SK-N-SH (cell line): ENCODE measurements at regions not wholly inside any gene's neighbourhood (a gene's known extent, or its start where the extent isn't known, plus 50 kb on each side); places are given as distances from the start of the nearest gene placed in this dataset.

ENCODE experiments used
- CTCF ChIP-seq: fragments of 200-600 bp; sonication (generic); IDR thresholded peaks from 2 replicates; pipeline ENCODE4 v1.6.1; 2017; ENCODE audit warnings: antibody characterized with exemption, mild to moderate bottlenecking, moderate library complexity
- EP300 ChIP-seq, 2 experiments: IDR thresholded peaks; 2 replicates each; pipeline versions ENCODE4 v1.4.0 to v1.6.1; 2012; ENCODE audit warnings: borderline replicate concordance in 1 of 2, low read depth in 1 of 2, low read length in 1 of 2
- EZH2phosphoT487 ChIP-seq: fragments of 200-600 bp; sonication (generic); IDR thresholded peaks from 2 replicates; pipeline ENCODE4 v1.6.1; 2017; ENCODE audit warnings: low read depth, mixed run types, mild to moderate bottlenecking, antibody characterized with exemption, moderate library complexity, borderline replicate concordance
- FOXM1 ChIP-seq: IDR thresholded peaks from 2 replicates; pipeline ENCODE4 v1.4.0; 2012; ENCODE audit warnings: low read depth, mild to moderate bottlenecking
- GABPA ChIP-seq: IDR thresholded peaks from 2 replicates; pipeline ENCODE4 v1.4.0; 2012; ENCODE audit warnings: low read depth, mild to moderate bottlenecking
- MAX ChIP-seq: IDR thresholded peaks from 2 replicates; pipeline ENCODE4 v1.4.0; 2012; ENCODE audit warnings: low read depth
- NRF1 ChIP-seq: IDR thresholded peaks from 2 replicates; pipeline ENCODE4 v1.6.1; 2012; ENCODE audit warnings: low read depth, mild to moderate bottlenecking, low read length
- RFX5 ChIP-seq: IDR thresholded peaks from 2 replicates; pipeline ENCODE4 v1.6.1; 2012; ENCODE audit warnings: mild to moderate bottlenecking, improper control_type of control experiment, low read length
- SIN3A ChIP-seq: IDR thresholded peaks from 2 replicates; pipeline ENCODE4 v1.6.1; 2012; ENCODE audit warnings: low read depth, mild to moderate bottlenecking, low read length, moderate library complexity, borderline replicate concordance
- ZBTB33 ChIP-seq: IDR thresholded peaks from 2 replicates; pipeline ENCODE4 v1.4.0; 2012; ENCODE audit warnings: low read depth, borderline replicate concordance
- TF ChIP-seq, protein P1 (sequence below): fragments of 150-350 bp; IDR thresholded peaks from 2 replicates; pipeline ENCODE4 v1.6.1; 2017; ENCODE audit warnings: antibody characterized with exemption, low read length, low read depth, borderline replicate concordance
- TF ChIP-seq, protein P2 (sequence below): IDR thresholded peaks from 2 replicates; pipeline ENCODE4 v1.6.1; 2012; ENCODE audit warnings: mild to moderate bottlenecking, low read depth, low read length, moderate library complexity

- TF ChIP-seq SIN3A (no peak), CTCF (no peak), RFX5 (no peak), NRF1 (no peak), GABPA (no peak), EZH2phosphoT487 (no peak), FOXM1 (no peak), EP300 (IDR thresholded peaks at IDR 0.05; ENCODE audit: borderline replicate concordance in 1 of 2, low read depth in 1 of 2, low read length in 1 of 2) (no peak), ZBTB33 (no peak), MAX (no peak)
- TF ChIP-seq, protein P1, sequence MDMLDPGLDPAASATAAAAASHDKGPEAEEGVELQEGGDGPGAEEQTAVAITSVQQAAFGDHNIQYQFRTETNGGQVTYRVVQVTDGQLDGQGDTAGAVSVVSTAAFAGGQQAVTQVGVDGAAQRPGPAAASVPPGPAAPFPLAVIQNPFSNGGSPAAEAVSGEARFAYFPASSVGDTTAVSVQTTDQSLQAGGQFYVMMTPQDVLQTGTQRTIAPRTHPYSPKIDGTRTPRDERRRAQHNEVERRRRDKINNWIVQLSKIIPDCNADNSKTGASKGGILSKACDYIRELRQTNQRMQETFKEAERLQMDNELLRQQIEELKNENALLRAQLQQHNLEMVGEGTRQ, result no peak
- TF ChIP-seq, protein P2, sequence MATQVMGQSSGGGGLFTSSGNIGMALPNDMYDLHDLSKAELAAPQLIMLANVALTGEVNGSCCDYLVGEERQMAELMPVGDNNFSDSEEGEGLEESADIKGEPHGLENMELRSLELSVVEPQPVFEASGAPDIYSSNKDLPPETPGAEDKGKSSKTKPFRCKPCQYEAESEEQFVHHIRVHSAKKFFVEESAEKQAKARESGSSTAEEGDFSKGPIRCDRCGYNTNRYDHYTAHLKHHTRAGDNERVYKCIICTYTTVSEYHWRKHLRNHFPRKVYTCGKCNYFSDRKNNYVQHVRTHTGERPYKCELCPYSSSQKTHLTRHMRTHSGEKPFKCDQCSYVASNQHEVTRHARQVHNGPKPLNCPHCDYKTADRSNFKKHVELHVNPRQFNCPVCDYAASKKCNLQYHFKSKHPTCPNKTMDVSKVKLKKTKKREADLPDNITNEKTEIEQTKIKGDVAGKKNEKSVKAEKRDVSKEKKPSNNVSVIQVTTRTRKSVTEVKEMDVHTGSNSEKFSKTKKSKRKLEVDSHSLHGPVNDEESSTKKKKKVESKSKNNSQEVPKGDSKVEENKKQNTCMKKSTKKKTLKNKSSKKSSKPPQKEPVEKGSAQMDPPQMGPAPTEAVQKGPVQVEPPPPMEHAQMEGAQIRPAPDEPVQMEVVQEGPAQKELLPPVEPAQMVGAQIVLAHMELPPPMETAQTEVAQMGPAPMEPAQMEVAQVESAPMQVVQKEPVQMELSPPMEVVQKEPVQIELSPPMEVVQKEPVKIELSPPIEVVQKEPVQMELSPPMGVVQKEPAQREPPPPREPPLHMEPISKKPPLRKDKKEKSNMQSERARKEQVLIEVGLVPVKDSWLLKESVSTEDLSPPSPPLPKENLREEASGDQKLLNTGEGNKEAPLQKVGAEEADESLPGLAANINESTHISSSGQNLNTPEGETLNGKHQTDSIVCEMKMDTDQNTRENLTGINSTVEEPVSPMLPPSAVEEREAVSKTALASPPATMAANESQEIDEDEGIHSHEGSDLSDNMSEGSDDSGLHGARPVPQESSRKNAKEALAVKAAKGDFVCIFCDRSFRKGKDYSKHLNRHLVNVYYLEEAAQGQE, result no peak
Observed at GRCh38 chr17:33550261-33550660, 257.2 kb upstream of the ASIC2 start.
